ENCODE measurements at regions not wholly inside any gene's neighbourhood (a gene's known extent, or its start where the extent isn't known, plus 50 kb on each side); places are given as distances from the start of the nearest gene placed in this dataset.

GRCh38 chr6:1103945-1104623 lies 207.8 kb upstream of the FOXQ1 start:
- H3K36me3 ChIP-seq (ENCODE audit: control insufficient read depth in 2 of 2, extremely low read depth in 1 of 2, insufficient read depth in 1 of 2, low read length in 1 of 2) = no peaks in the 10 kb centered on the region
- H3K9me3 ChIP-seq = no peaks in the 10 kb centered on the region
- H3K4me3 Mint-ChIP-seq = no peak overlapping the region
- ChIA-PET POLR2A (no interaction called here), CTCF (no interaction called here)
- H3K27me3 Mint-ChIP-seq = peaks cover 28 to 38% of the 10 kb centered on the region in 2 donors
- WGBS (ENCODE audit: insufficient coverage) = 72% methylated on average over 6 of the region's 7 CpGs
- no peak overlapping the region for H3K27ac Mint-ChIP-seq
- DNase-seq = no peak
- H3K36me3 Mint-ChIP-seq = no peaks in the 10 kb centered on the region
- no peaks in the 10 kb centered on the region for H3K4me1 Mint-ChIP-seq
- peaks cover 0 to 2% (median 0%) of the 10 kb centered on the region in 3 donors for H3K9me3 Mint-ChIP-seq
- no peaks in the 10 kb centered on the region for H3K4me1 ChIP-seq (ENCODE audit: control insufficient read depth in 1 of 2, extremely low read depth in 1 of 2, insufficient read depth in 2 of 2, low read length in 2 of 2)
- no peak overlapping the region for H3K27ac ChIP-seq (ENCODE audit: low read length)
- no peak for ATAC-seq (replicated peaks in 1 of 4)
- H3K27me3 ChIP-seq (replicated peaks in 1 of 2; ENCODE audit: control insufficient read depth in 2 of 2, extremely low read depth in 1 of 2, insufficient read depth in 2 of 2, low read length in 1 of 2) = peaks cover 3 to 6% of the 10 kb centered on the region in 2 experiments
- no peak overlapping the region for H3K4me3 ChIP-seq (ENCODE audit: control insufficient read depth in 1 of 2, extremely low read depth in 1 of 2, low read length in 1 of 2)

GRCh38 chr6:1103021-1103420 lies 208.9 kb upstream of the FOXQ1 start:
- no peak overlapping the region for H3K27ac Mint-ChIP-seq
- no peaks in the 10 kb centered on the region for H3K36me3 Mint-ChIP-seq
- H3K27me3 Mint-ChIP-seq = peaks cover 30 to 41% of the 10 kb centered on the region in 2 donors
- H3K36me3 ChIP-seq (ENCODE audit: control insufficient read depth in 2 of 2, extremely low read depth in 1 of 2, insufficient read depth in 1 of 2, low read length in 1 of 2) = no peaks in the 10 kb centered on the region
- ChIA-PET POLR2A (no interaction called here), CTCF (no interaction called here)
- H3K4me1 ChIP-seq (ENCODE audit: control insufficient read depth in 1 of 2, extremely low read depth in 1 of 2, insufficient read depth in 2 of 2, low read length in 2 of 2) = no peaks in the 10 kb centered on the region
- ATAC-seq (replicated peaks in 1 of 4) (no peak), DNase-seq (no peak)
- peaks cover 3 to 6% of the 10 kb centered on the region in 2 experiments for H3K27me3 ChIP-seq (replicated peaks in 1 of 2; ENCODE audit: control insufficient read depth in 2 of 2, extremely low read depth in 1 of 2, insufficient read depth in 2 of 2, low read length in 1 of 2)
- no peak overlapping the region for H3K4me3 ChIP-seq (ENCODE audit: control insufficient read depth in 1 of 2, extremely low read depth in 1 of 2, low read length in 1 of 2)
- H3K4me1 Mint-ChIP-seq = no peaks in the 10 kb centered on the region
- H3K9me3 ChIP-seq = no peaks in the 10 kb centered on the region
- no peak overlapping the region for H3K4me3 Mint-ChIP-seq
- no peak overlapping the region for H3K27ac ChIP-seq (ENCODE audit: low read length)
- 87% methylated on average over 4 of the region's 8 CpGs for WGBS (ENCODE audit: insufficient coverage)
- peaks cover 0 to 2% (median 0%) of the 10 kb centered on the region in 3 donors for H3K9me3 Mint-ChIP-seq

- ChIA-PET POLR2A (no interaction called here), CTCF (no interaction called here)
- ATAC-seq (replicated peaks in 1 of 4) = no peak
- H3K27me3 ChIP-seq (replicated peaks in 1 of 2; ENCODE audit: control insufficient read depth in 2 of 2, extremely low read depth in 1 of 2, insufficient read depth in 2 of 2, low read length in 1 of 2) = peaks cover 3 to 9% of the 10 kb centered on the region in 2 experiments
- WGBS (ENCODE audit: insufficient coverage) = 76% methylated on average over 7 of the region's 8 CpGs
- H3K4me3 Mint-ChIP-seq = no peak overlapping the region
- H3K9me3 ChIP-seq = no peaks in the 10 kb centered on the region
- no peak for DNase-seq
- H3K27me3 Mint-ChIP-seq = peaks cover 28 to 41% of the 10 kb centered on the region in 2 donors
- no peaks in the 10 kb centered on the region for H3K36me3 ChIP-seq (ENCODE audit: control insufficient read depth in 2 of 2, extremely low read depth in 1 of 2, insufficient read depth in 1 of 2, low read length in 1 of 2)
- H3K36me3 Mint-ChIP-seq = no peaks in the 10 kb centered on the region
- H3K9me3 Mint-ChIP-seq = peaks cover 3 to 5% (median 4%) of the 10 kb centered on the region in 3 donors
- H3K4me3 ChIP-seq (ENCODE audit: control insufficient read depth in 1 of 2, extremely low read depth in 1 of 2, low read length in 1 of 2) = no peak overlapping the region
- no peaks in the 10 kb centered on the region for H3K4me1 ChIP-seq (ENCODE audit: control insufficient read depth in 1 of 2, extremely low read depth in 1 of 2, insufficient read depth in 2 of 2, low read length in 2 of 2)
- H3K27ac Mint-ChIP-seq = no peak overlapping the region
- H3K4me1 Mint-ChIP-seq = no peaks in the 10 kb centered on the region
- H3K27ac ChIP-seq (ENCODE audit: low read length) = no peak overlapping the region
Observed at GRCh38 chr6:1100269-1100668, 211.6 kb upstream of the FOXQ1 start.

- Mint-ChIP-seq H3K9me3 (peaks cover 3 to 5% (median 4%) of the 10 kb centered on the region in 3 donors), H3K4me3 (no peak overlapping the region), H3K27ac (no peak overlapping the region), H3K27me3 (peaks cover 24 to 37% of the 10 kb centered on the region in 2 donors), H3K36me3 (no peaks in the 10 kb centered on the region), H3K4me1 (no peaks in the 10 kb centered on the region)
- DNase-seq = no peak
- ATAC-seq (replicated peaks in 1 of 4) = no peak
- CTCF ChIA-PET = no interaction called here
- POLR2A ChIA-PET = interaction anchor here in 1 of 2 donors (0.5 kb wide), 1 partner anchor 28 kb away, joined by 4 read pairs; no protein-coding TSS in a partner anchor
- H3K36me3 ChIP-seq (ENCODE audit: control insufficient read depth in 2 of 2, extremely low read depth in 1 of 2, insufficient read depth in 1 of 2, low read length in 1 of 2) = no peaks in the 10 kb centered on the region
- no peak overlapping the region for H3K4me3 ChIP-seq (ENCODE audit: control insufficient read depth in 1 of 2, extremely low read depth in 1 of 2, low read length in 1 of 2)
- no peaks in the 10 kb centered on the region for H3K9me3 ChIP-seq
- H3K27me3 ChIP-seq (replicated peaks in 1 of 2; ENCODE audit: control insufficient read depth in 2 of 2, extremely low read depth in 1 of 2, insufficient read depth in 2 of 2, low read length in 1 of 2) = peaks cover 3 to 14% of the 10 kb centered on the region in 2 experiments
- no peak overlapping the region for H3K27ac ChIP-seq (ENCODE audit: low read length)
- 82% methylated on average over 6 of the region's 9 CpGs for WGBS (ENCODE audit: insufficient coverage)
- H3K4me1 ChIP-seq (ENCODE audit: control insufficient read depth in 1 of 2, extremely low read depth in 1 of 2, insufficient read depth in 2 of 2, low read length in 2 of 2) = no peaks in the 10 kb centered on the region
Observed at GRCh38 chr6:1099264-1099663, 212.6 kb upstream of the FOXQ1 start.

- Histone ChIP-seq H3K9me3 (no peaks in the 10 kb centered on the region), H3K4me3 (ENCODE audit: control insufficient read depth in 1 of 2, extremely low read depth in 1 of 2, low read length in 1 of 2) (no peak overlapping the region), H3K4me1 (ENCODE audit: control insufficient read depth in 1 of 2, extremely low read depth in 1 of 2, insufficient read depth in 2 of 2, low read length in 2 of 2) (no peaks in the 10 kb centered on the region), H3K36me3 (ENCODE audit: control insufficient read depth in 2 of 2, extremely low read depth in 1 of 2, insufficient read depth in 1 of 2, low read length in 1 of 2) (no peaks in the 10 kb centered on the region), H3K27me3 (replicated peaks in 1 of 2; ENCODE audit: control insufficient read depth in 2 of 2, extremely low read depth in 1 of 2, insufficient read depth in 2 of 2, low read length in 1 of 2) (peaks cover 3 to 17% of the 10 kb centered on the region in 2 experiments), H3K27ac (ENCODE audit: low read length) (no peak overlapping the region)
- Mint-ChIP-seq H3K9me3 (peaks cover 3 to 5% (median 4%) of the 10 kb centered on the region in 3 donors), H3K27ac (no peak overlapping the region), H3K27me3 (peaks cover 36 to 38% of the 10 kb centered on the region in 2 donors), H3K4me3 (no peak overlapping the region), H3K4me1 (no peaks in the 10 kb centered on the region), H3K36me3 (no peaks in the 10 kb centered on the region)
- DNase-seq = no peak
- CTCF ChIA-PET = no interaction called here
- ATAC-seq (replicated peaks in 1 of 4) = no peak
- WGBS (ENCODE audit: insufficient coverage) = 75% methylated on average over 7 of the region's 11 CpGs
- POLR2A ChIA-PET = no interaction called here
Observed at GRCh38 chr6:1096967-1097765, 214.7 kb upstream of the FOXQ1 start.

GRCh38 chr6:1094306-1094705 lies 217.6 kb upstream of the FOXQ1 start:
- Histone ChIP-seq H3K27me3 (replicated peaks in 1 of 2; ENCODE audit: control insufficient read depth in 2 of 2, extremely low read depth in 1 of 2, insufficient read depth in 2 of 2, low read length in 1 of 2) (peaks cover 0 to 17% of the 10 kb centered on the region in 2 experiments), H3K9me3 (no peaks in the 10 kb centered on the region), H3K36me3 (ENCODE audit: control insufficient read depth in 2 of 2, extremely low read depth in 1 of 2, insufficient read depth in 1 of 2, low read length in 1 of 2) (no peaks in the 10 kb centered on the region), H3K4me1 (ENCODE audit: control insufficient read depth in 1 of 2, extremely low read depth in 1 of 2, insufficient read depth in 2 of 2, low read length in 2 of 2) (no peaks in the 10 kb centered on the region), H3K27ac (ENCODE audit: low read length) (no peak overlapping the region), H3K4me3 (ENCODE audit: control insufficient read depth in 1 of 2, extremely low read depth in 1 of 2, low read length in 1 of 2) (no peak overlapping the region)
- H3K9me3 Mint-ChIP-seq = peaks cover 3 to 5% (median 4%) of the 10 kb centered on the region in 3 donors
- POLR2A ChIA-PET = no interaction called here
- no peak overlapping the region for H3K27ac Mint-ChIP-seq
- H3K4me3 Mint-ChIP-seq = no peak overlapping the region
- DNase-seq (no peak), ATAC-seq (replicated peaks in 1 of 4) (no peak)
- no peaks in the 10 kb centered on the region for H3K36me3 Mint-ChIP-seq
- H3K27me3 Mint-ChIP-seq = peaks cover 18 to 23% of the 10 kb centered on the region in 2 donors
- no CpG with 5 or more reads among the region's 1 CpG for WGBS (ENCODE audit: insufficient coverage)
- H3K4me1 Mint-ChIP-seq = no peaks in the 10 kb centered on the region
- CTCF ChIA-PET = no interaction called here
